H1 (cell line): ENCODE measurements at regions not wholly inside any gene's neighbourhood (a gene's known extent, or its start where the extent isn't known, plus 50 kb on each side); places are given as distances from the start of the nearest gene placed in this dataset.

Experiments
- CBX5 ChIP-seq: fragments of 300-800, 300-1000 bp; sonication (generic); IDR thresholded peaks from 2 replicates; pipeline ENCODE4 v1.7.1; 2016; ENCODE audit warnings: antibody characterized with exemption, low read length, low read depth
- FOSL1 ChIP-seq: IDR thresholded peaks from 2 replicates; pipeline ENCODE4 v1.6.1; 2011; ENCODE audit warnings: mild to moderate bottlenecking, low read depth, low read length, moderate library complexity; ENCODE audit not compliant: insufficient read depth
- JUN ChIP-seq: IDR thresholded peaks from 2 replicates; pipeline ENCODE4 v1.6.1; 2011; ENCODE audit warnings: low read depth, mild to moderate bottlenecking, improper control_type of control experiment, low read length
- PHF8 ChIP-seq: fragments of 200-600 bp; sonication (generic); conservative IDR thresholded peaks from 2 replicates; pipeline ENCODE4 v1.7.1; 2012; ENCODE audit warnings: low read depth, mild to moderate bottlenecking, inconsistent platforms, low read length, moderate library complexity
- RFX5 ChIP-seq: IDR thresholded peaks from 2 replicates; pipeline ENCODE4 v1.6.1; 2011; ENCODE audit warnings: low read depth, low read length, improper control_type of control experiment, borderline replicate concordance
- SP1 ChIP-seq: IDR thresholded peaks from 2 replicates; pipeline ENCODE4 v1.6.1; 2011; ENCODE audit warnings: low read depth, low read length
- YY1 ChIP-seq: IDR thresholded peaks from 2 replicates; pipeline ENCODE4 v1.6.1; 2011; ENCODE audit warnings: low read depth, mild to moderate bottlenecking, low read length
- TF ChIP-seq, protein P1 (sequence below): IDR thresholded peaks from 2 replicates; pipeline ENCODE4 v1.6.1; 2011; ENCODE audit warnings: low read depth, mild to moderate bottlenecking, low read length; ENCODE audit not compliant: insufficient read depth

- TF ChIP-seq SP1: no peak
- no peak for TF ChIP-seq CBX5
- TF ChIP-seq RFX5: no peak
- no peak for TF ChIP-seq FOSL1
- TF ChIP-seq JUN: no peak
- TF ChIP-seq PHF8: no peak
- TF ChIP-seq, protein P1, sequence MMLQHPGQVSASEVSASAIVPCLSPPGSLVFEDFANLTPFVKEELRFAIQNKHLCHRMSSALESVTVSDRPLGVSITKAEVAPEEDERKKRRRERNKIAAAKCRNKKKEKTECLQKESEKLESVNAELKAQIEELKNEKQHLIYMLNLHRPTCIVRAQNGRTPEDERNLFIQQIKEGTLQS: no peak
- no peak for TF ChIP-seq YY1
- TF ChIP-seq, all 59 proteins: peak for 0
Measured at GRCh38 chr1:98102345-98103030, 181.7 kb upstream of the DPYD start (continued).
